ENCODE measurements at regions not wholly inside any gene's neighbourhood (a gene's known extent, or its start where the extent isn't known, plus 50 kb on each side); places are given as distances from the start of the nearest gene placed in this dataset.
"Not testable (repeated sequence)": the region's sequence is repeated elsewhere in the genome, so short reads cannot be mapped to it uniquely, and the experiment has no call there.

DNA sequence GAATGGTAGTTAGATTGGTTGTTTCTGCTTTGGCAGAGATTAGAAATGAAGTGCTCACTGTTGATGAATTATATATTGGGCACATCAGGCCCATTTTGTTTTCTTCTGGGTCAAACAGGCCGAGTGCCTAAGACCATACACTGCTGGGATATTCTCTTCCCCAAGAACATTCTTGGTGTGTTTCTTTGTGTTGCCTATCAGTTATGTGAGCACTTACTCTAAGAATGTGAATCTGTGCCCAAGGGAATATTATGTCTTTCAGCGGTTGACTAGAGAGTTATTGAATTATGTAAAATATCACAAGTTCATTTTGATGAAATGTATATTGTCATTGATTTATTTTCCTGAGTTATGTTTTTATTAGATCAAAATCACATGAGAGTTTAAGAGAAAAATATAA is 255.5 kb upstream of the SMIM30 start:
- no peak for DNase-seq

DNA sequence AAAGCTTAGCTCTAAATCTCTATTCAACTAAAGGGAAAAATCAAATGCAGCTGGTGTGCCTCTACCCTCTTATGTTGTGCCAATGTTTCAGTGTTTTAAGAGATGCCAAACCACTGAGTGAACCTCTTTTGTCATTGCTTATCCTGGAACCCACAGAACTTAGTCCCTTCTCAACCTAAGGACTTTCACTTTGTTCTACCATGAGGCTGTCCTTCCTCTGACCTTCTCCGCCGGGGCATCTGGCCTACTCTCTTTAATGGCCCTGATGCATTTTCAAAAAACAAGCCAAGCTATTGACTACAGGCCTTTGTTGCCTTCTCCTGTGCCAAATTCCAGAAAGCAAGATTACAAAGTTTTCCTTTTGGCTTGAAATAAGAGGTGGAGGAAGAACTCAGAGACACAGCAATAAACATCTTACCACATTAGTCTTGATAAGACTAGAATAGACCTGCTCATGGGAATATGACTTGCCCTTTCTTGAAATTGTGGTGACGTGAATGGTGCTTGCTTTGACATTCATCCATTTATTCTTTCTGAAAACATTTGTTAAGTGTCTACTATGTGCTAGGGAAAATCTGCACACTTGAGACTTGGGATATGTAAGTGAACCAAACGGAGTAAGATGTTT is 253.2 kb upstream of the SMIM30 start:
- DNase-seq: no peak

DNA sequence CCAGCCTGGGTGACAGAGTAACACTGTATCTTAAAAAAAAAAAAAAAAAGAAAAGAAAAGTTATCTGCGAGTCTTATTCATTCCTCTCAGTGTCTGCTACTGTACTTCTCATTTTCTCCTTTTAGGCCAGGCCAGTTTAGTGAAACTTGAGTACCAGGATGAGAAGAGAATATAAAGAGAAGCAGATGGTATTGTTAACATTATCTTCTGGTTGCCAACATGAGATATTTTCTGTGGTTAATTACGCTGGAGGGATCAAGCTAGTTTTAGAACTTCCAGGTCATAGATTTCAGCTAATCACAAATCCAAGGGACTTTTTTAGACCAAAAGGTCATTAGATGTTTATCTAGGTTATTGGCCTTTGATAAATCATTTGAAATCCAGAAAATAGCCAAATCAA is 252.6 kb upstream of the SMIM30 start:
- no peak for DNase-seq

DNA sequence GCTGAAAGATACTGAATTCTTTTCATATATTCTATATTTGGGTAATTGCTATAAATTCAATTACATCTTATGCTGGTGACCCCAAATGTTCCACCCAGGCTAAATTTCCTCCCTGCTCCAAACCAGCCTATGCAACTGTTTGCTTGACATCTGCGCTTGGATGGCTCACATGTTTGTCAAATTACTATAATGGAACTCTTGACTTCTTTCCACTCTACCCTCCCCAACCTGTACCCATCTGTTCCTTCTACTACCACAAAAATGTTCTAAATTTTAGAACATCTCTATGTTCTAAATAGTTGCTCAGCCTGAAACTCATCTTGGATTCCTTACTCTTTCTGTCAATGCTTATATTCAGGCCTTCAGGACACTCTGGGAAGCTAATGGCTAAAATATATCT is 249.9 kb upstream of the SMIM30 start:
- DNase-seq: no peak

DNA sequence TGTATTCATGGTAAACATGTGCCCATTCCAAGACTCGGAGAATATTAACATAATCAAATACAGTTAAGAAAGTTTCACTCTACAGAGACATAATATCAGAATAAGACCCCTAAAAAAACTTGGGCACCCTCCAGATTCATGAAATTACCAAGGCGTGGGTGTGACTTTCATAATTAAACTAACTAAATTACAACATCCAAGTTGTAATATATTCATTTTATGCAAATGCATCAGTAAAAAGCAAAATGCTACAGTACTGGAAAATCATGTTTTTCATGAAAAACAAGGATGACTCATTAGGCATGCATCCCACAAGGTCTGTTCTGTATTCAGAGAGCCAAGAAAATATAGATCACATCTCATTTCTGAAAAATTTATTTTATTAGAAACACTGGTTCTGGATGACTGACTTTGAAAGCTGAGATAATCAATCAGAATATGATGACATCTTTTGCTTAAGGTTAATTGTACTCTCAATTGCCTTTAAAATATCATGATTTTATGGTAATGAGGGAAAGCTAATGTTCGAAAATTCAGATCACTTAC is 248.8 kb upstream of the SMIM30 start:
- no peak for DNase-seq

DNA sequence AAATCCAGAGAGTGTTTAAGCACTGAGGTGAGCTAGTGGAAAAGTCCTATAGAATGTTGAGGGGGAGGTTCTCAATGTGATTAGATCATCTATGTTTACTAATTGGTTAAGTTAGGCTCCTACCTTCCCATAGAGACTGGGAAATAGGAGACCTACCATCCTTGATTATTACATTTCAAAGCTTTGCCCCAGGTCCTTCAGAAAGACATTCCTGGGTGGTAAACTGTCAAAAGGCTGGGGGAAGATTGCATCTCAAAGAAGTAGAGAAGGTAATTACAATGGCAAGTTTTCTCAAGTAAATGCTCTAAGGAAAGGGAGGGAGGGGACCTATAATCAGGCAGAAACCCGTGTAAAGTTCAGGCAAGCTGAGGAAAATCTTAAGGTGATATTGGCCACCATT is 247.8 kb upstream of the SMIM30 start:
- DNase-seq: no peak

DNA sequence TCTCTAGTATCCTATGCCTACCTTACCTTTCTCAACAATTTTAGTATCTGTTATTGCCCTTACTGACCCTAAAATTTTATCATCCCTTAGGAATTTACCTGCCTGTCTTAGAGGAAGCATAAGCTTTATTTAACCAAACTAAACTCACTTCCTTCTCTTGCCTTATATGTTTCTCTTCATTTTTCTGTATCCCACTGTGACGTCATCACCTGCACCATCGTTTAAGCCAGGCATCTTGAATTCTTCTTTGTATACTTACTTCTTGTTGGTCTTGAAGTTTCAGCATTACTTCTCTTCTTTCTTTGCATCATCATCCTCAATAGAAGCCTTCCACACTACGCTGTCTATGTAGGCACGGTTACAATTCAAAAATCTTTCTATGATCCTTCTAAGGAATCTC is 231.0 kb upstream of the SMIM30 start:
- DNase-seq: no peak

DNA sequence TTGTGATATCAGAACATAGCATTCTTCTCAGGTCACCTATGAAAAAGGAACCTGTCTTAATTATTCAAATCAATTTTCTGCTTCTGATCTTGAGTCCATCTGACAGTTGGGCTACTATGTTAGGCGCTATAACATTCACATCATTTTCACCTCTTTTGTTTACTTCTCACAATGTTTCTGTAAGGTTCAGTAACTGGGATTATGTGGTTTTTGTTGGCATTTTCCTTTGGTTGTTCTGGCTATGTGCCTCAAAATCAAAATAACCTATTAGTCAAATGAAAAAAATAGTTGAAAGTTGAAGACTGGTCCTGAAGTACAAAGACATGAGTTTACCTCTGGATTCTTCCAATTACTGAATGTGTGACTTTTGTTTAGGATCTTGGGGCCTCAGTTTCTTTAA is 221.3 kb upstream of the SMIM30 start:
- no peak for DNase-seq

DNA sequence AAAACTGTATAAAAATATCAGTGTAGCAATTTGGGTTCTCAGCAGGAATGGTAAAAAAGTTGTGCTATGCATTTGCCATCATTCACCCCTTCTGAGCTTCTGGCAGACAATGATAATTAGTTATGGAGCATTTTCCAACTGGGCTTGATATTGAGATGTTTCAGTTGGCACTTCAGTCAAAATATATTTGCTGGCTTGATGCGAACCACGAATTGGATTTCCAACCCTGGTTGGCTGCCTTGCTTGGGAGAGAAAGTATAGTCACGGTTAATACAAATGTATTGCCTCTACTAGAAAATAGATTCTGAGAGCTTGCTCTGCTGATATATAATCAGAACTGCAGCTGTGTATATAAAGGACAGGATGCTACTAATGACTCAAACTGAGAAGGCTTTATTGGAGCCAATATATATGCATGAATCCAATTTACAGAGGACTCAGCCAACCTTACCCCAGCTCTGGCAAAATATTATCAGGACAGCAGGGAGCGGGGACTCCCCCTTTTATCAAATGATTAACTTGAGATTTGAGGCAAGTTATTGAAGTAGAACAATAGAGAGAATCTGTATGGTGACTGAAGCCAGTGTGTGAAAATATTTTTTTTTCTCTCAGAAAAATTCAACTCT is 219.8 kb upstream of the SMIM30 start:
- DNase-seq: no peak

DNA sequence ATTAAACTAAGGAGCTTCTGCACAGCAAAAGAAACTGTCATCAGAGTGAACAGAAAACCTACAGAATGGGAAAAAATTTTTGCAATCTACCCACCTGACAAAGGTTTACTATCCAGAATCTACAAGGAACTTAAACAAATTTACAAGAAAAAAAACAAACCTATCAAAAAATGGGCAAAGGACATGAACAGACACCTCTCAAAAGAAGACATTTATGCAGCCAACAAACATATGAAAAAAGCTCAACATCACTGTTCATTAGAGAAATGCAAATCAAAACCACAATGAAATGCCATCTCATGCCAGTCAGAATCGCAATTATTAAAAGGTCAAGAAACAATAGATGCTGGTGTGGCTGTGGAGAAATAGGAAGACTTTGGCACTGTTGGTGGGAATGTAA is 218.5 kb upstream of the SMIM30 start:
- not testable (repeated sequence) for DNase-seq

DNA sequence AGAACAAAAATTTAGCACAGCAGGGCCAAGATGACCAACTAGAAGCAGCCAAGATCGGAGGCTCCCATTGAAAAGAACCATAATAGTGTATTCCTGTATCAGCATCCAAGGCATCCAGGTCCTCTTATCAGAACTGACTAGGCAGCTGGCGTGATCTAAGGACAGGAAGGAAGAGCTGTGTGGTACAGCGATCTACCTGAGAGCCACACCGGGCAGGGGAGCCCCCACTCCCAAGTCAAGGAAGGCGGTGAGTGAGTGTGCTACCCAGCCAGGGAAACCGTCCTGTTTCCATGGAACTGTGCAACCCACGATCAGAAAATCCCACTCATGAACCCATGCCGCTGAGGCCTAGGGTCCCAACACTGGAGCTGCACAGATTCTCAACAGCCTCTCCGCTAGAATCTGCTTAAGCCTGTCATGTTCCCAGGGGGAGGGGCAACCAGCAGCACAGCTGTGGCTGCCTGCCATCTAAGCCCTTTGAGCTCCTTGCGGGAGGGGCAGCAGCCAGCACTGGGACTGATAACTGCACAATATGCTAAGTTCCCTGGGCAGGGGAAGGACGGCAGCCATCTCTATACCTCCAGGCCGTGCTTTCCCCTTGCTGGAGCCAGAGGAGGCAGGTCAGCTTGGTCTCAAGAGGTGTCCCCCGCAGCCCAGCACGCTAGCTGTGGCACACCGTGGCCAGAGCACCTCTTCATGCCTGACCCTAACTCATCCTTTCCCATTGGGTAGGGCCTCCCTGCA is 213.0 kb upstream of the SMIM30 start:
- no peak for DNase-seq

DNA sequence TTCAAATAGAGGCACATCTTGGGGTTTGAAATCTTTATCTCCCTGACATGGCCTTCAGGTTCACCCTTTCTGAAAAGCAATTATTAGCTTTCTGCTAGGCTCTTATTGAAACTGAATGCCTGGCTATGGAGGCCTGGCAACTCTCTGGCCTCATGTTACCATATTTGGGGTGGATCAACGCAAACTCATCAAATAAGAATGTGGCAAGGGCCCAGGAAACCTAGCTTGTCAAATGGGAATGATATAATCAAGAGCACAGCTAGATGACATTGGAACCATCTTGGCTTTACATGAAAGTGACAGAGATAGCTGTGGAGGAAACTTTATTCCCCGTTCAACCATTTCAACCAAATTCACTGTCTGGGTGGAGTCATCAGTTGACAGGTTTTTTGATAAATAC is 202.8 kb upstream of the SMIM30 start:
- no peak for DNase-seq

DNA sequence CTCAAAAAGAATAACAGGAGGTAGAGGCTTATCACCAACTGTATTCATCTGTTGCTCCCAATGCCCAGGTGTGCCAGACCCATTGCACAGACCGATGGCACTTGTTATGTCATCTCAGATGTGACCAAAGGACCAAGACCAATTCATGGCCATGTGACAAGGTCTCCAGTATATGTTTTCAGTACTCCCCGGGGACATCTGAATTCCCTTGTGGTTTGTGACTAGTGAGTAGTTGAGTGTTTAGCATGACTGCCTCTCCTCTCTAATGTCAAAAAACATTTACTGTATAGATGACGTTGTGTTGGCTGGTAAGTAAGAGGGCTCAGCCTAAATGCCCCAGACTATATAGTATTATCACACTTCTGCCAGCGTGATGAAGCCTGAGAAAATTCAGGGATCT is 202.1 kb upstream of the SMIM30 start:
- DNase-seq: no peak

DNA sequence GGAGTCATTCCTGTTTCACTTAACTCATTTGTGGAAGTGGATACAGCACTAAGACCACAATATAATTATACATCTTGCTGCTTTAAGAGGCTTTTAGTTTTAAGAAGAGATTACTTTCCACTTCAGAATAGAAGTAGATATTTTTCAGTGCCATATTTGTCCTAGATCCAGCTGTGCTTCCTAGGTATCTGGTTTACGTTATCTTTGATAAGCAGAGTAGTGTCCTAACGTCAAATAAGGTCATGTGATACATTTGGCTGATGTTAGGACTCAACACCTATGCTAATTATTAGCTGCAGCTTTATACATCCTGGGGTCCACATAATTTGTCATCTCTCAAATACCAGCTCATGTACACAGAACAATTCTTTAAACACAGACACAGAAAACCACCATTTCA is 196.2 kb upstream of the SMIM30 start:
- no peak for DNase-seq

DNA sequence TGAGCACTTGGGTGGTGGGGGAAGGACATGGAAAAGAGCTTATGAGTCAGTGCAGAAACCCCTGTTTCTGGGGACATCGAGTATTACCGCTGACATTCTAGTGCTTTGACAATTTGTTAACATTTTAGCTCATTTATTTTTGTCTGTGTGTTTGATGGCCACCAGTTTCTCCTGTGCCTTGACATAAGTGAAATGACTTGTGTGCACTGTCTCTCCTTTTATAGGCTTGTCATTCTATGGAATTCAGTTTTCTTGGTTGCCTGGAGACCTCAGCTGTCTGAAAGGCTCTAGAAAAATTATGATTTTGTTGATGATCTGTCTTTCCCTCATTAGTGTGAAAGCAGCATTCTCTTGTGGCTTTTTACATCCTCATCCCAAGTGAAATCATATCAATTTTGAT is 190.0 kb upstream of the SMIM30 start:
- no peak for DNase-seq

DNA sequence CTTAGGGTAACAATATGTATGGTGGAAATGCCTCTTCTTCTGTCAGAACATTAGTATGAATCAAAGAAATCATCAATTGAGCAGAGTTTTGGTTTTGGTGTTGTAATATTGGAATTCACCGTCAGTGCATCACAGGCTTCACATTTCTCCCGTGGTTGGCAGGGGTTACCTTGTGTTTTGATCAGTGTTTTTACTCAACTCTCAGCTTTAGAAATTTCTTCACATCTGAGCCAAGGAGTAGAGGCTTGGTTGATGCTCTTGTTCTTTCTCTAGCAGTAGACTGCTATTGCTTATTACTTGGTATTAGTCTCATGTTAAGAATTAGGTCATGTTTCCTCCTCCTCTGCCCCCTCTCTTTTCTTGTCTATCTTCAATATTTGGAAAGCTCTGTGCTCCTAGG is 188.8 kb upstream of the SMIM30 start:
- DNase-seq: no peak

DNA sequence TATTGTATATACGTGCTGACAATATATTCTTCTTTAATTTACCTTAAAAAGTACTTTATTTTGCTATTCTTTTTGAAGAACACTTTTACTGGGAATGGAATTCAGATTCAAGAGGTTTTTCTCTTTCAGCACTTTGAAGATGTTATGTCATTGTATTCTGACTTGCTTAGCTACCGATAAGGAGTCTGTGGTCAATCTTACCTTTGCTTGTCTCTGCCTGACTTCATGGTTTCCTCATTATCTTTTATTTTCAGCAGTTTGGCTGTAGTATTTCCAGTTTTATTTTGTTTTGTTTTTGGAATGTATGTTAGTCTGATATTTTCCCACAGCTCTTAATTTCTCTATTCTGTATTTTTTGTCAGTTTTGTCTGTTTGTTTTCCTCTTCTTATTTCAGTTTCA is 187.9 kb upstream of the SMIM30 start:
- no peak for DNase-seq

DNA sequence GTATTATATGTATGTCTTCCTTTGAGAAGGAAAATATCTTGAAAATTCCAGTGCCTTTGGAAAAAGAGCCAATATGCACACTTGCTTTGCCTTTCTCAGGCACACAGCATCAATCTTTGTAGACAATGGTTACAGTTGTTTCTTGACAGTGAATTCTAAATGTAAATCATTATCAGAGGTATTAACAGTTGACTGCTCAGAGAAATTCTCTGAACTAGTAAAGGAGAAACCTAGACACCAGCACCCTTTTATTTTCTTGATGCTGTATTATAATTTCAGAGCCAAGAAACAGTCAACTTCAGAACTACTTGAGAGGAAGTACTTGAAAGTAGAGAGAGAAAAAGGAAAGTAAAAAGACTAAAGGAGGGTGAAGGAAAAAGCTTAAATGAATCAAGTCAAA is 185.8 kb upstream of the SMIM30 start:
- no peak for DNase-seq

DNA sequence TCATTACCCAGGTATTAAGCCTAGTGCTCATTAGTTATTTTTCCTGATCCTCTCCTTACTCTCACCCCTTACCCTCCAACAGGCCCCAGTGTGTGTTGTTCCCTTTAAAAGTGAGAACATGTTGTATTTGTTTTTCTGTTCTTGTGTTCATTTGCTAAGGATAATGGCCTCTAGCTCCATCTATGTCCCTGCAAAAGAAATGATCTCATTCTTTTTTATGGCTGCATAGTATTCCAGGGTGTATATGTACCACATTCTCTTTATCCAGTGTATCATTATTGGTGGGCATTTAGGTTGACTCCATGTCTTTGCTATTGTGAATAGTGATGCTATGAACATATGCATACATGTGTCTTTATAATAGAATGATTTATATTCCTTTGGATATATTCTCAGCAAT is 185.0 kb upstream of the SMIM30 start:
- not testable (repeated sequence) for DNase-seq

DNA sequence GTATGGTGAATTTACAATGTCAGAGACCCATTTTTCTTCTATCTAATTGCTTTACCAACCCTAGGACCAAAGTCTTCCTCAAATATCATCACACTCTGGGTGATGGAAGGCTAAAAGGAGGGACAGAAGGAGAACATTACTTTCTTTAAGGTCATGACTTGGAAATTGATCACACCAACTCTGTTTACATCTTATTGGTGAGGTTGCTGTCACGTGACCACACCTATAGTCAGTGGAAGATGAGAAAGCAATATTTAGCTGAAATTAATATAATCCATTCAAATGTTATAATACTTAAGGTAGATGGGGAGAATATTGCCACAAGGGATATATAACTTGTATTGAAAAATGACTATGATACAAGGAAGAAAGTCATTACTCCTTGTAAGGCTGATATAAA is 183.6 kb upstream of the SMIM30 start:
- no peak for DNase-seq

DNA sequence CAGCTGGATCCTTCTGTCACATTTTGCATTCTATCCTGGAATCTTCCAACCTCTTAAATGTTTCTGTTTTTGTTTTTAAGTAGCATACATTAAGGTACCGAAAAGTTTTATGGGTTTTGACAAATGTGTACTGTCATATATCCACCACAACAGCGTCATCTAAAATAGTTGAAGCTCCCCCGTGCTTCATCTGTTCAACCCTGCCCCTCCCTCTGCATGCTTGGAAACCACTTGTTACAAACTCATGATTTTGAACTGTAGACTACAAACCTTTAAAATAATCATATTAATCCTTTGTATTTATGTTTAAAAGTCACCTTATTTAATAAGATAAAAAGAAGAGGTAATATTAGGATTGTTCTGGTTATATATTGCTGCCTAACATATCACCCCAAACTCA is 182.8 kb upstream of the SMIM30 start:
- no peak for DNase-seq

DNA sequence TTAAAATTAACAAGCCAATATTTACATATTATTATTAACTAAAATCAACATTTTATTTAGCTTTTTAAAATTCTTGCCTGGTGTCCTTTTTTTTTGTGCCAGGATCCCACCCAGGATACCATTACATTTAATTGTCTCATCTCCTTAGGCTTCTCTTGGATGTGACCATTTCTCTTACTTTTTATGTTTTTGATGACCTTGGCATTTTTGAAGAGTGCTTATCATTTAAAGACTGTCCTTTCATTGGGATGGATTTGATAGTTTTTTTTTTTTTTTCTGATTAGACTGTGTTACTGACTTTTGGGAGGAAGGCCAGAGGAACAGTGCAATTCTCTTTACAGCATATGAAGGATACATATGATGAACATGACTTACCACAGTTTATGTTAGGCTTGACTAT is 181.4 kb upstream of the SMIM30 start:
- DNase-seq: no peak

DNA sequence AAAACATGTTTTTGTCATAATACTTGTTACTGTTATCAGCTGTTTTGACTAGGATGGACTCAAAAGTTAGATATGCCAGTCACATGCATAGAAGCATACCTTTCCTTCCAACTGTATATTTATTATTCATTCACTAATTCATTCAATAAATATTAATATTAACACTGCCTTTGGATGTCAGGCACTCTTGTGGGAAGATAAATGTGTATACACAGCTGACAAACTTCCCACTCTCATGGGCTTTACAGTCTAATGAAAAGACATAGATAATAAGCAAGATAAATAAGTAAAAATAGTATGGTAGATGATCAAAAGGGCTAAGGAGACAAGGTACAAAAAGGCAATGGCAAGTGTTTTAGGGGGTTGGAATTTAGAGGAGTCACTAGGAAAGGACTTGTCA is 180.1 kb upstream of the SMIM30 start:
- no peak for DNase-seq

DNA sequence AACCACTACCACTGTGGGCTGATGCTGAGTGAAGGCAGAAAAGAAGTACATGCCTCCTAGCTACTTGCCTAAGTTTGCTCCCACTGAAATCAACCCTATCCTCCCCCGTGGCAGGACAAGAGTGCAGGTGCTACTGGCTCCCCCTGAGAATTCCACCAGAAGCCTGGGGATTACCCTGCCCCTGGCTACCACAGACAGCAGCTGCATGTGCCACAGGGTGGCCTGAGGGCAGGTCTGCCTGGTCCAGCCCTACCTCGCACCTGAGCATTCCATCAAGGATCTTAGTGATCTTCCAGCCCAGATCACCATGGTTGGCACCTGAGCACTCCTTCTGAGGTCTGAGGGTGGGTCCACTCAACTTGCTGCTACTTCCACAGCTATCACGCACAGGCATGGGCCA is 176.4 kb upstream of the SMIM30 start:
- DNase-seq: no peak
